DND-41 (cell line): ENCODE measurements at regions not wholly inside any gene's neighbourhood (a gene's known extent, or its start where the extent isn't known, plus 50 kb on each side); places are given as distances from the start of the nearest gene placed in this dataset.

ENCODE experiments used
- ATAC-seq: fragments of 200-7000 bp; cut with Tn5 transposase; 3 replicates; pipeline ENCODE4 v1.9.1; 2021; ENCODE audit warnings: low read depth; ENCODE audit not compliant: insufficient read depth
- DNase-seq: peaks from one replicate; pipeline ENCODE4 v3.0.0-alpha.2; 2020
- H2AFZ ChIP-seq: 2 replicates; pipeline ENCODE4 v1.6.0; 2012; ENCODE audit warnings: low read depth, low read length
- H3K27ac ChIP-seq: 2 replicates; pipeline ENCODE4 v1.5.1; 2012; ENCODE audit warnings: low read length, inconsistent platforms
- H3K27me3 ChIP-seq: fragments of 200-600 bp; sonication (generic); 2 replicates; pipeline ENCODE4 v1.6.0; 2012; ENCODE audit warnings: low read length, mild to moderate bottlenecking, inconsistent platforms; ENCODE audit not compliant: insufficient read depth, poor library complexity
- H3K36me3 ChIP-seq: 2 replicates; pipeline ENCODE4 v1.5.1; 2012; ENCODE audit warnings: low read length, inconsistent platforms; ENCODE audit not compliant: insufficient read depth
- H3K4me1 ChIP-seq: 2 replicates; pipeline ENCODE4 v1.5.1; 2012; ENCODE audit warnings: mild to moderate bottlenecking, low read length; ENCODE audit not compliant: insufficient read depth
- H3K4me2 ChIP-seq: 2 replicates; pipeline ENCODE4 v1.6.0; 2012; ENCODE audit warnings: mild to moderate bottlenecking, moderate library complexity, low read length, inconsistent platforms; ENCODE audit not compliant: insufficient read depth
- H3K4me3 ChIP-seq, 2 experiments: fragments of 200-600 bp in 1 of 2; shearing (Covaris generic) in 1 of 2; 2 replicates each; pipeline ENCODE4 v1.5.1; 2012 to 2016; ENCODE audit warnings: inconsistent platforms in 2 of 2, low read length in 2 of 2, mild to moderate bottlenecking in 2 of 2, low read depth in 1 of 2, moderate library complexity in 1 of 2
- H3K79me2 ChIP-seq: 2 replicates; pipeline ENCODE4 v1.6.0; 2012; ENCODE audit warnings: low read length, inconsistent platforms; ENCODE audit not compliant: insufficient read depth
- H3K9ac ChIP-seq: 2 replicates; pipeline ENCODE4 v1.6.0; 2012; ENCODE audit warnings: low read depth, mild to moderate bottlenecking, inconsistent platforms, low read length, moderate library complexity
- H3K9me3 ChIP-seq: 2 replicates; pipeline ENCODE4 v1.5.1; 2012; ENCODE audit warnings: low read length, moderate library complexity, mild to moderate bottlenecking, inconsistent platforms; ENCODE audit not compliant: insufficient read depth, severe bottlenecking
- H4K20me1 ChIP-seq: 2 replicates; pipeline ENCODE4 v1.6.0; 2012; ENCODE audit warnings: low read length; ENCODE audit not compliant: insufficient read depth
- EZH2 ChIP-seq: IDR thresholded peaks from 3 replicates; pipeline ENCODE4 v1.6.1; 2012; ENCODE audit warnings: borderline replicate concordance, low read depth, mild to moderate bottlenecking, moderate library complexity, low read length, inconsistent platforms; ENCODE audit not compliant: severe bottlenecking
- TF ChIP-seq, protein P1 (sequence below): IDR thresholded peaks from 2 replicates; pipeline ENCODE4 v1.5.1; 2012; ENCODE audit warnings: borderline replicate concordance, low read length, moderate library complexity, mild to moderate bottlenecking; ENCODE audit not compliant: poor library complexity, severe bottlenecking; ENCODE audit errors: extremely low read depth

DNA sequence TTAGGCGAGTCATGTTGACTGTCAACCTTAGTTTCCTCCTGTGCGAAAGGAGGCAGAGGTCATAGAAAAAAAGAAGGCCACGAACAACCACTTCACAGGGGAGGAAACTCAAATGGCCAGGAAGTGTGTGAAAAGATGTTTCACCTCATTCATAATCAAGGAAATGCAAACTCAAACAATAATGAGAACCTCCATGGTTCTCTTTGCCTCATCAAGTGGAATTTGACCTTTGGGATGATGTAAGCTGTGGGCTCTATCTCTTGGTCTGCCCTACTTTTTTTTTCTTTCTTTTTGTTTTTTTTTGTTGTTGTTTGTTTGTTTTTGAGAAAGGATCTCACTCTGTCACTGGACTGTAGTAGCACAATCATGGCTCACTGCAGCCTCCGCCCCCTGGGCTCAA, 55.9 kb upstream of the GRHL3 start:
- no peak for TF ChIP-seq EZH2
- TF ChIP-seq, protein P1, sequence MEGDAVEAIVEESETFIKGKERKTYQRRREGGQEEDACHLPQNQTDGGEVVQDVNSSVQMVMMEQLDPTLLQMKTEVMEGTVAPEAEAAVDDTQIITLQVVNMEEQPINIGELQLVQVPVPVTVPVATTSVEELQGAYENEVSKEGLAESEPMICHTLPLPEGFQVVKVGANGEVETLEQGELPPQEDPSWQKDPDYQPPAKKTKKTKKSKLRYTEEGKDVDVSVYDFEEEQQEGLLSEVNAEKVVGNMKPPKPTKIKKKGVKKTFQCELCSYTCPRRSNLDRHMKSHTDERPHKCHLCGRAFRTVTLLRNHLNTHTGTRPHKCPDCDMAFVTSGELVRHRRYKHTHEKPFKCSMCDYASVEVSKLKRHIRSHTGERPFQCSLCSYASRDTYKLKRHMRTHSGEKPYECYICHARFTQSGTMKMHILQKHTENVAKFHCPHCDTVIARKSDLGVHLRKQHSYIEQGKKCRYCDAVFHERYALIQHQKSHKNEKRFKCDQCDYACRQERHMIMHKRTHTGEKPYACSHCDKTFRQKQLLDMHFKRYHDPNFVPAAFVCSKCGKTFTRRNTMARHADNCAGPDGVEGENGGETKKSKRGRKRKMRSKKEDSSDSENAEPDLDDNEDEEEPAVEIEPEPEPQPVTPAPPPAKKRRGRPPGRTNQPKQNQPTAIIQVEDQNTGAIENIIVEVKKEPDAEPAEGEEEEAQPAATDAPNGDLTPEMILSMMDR = no peak

DNA sequence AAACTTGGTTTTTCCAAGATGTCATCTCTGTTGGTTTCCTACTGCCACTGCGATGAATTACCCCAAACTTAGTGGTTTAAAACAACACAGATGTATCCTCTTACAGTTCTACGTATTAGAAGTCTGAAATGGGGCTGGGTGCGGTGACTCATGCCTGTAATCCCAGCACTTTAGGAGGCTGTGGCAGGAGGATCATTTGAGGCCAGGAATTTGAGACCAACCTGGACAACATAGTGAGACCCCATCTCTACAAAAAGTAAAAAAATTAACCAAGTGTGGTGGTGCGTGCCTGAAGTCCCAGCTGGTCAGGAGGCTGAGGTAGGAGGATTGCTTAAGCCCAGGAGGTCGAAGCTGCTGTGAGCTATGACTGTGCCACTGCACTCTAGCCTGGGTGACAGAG, 57.2 kb upstream of the GRHL3 start:
- H3K36me3 ChIP-seq = no peaks in the 10 kb centered on the region
- no peaks in the 10 kb centered on the region for H3K79me2 ChIP-seq
- no peaks in the 10 kb centered on the region for H3K9me3 ChIP-seq
- H3K4me3 ChIP-seq = no peak overlapping the region
- H4K20me1 ChIP-seq = no peaks in the 10 kb centered on the region
- TF ChIP-seq, protein P1 = no peak
- no peak for TF ChIP-seq EZH2
- H3K4me2 ChIP-seq = no peak overlapping the region
- DNase-seq (no peak), ATAC-seq (no peak)
- H3K27ac ChIP-seq = no peak overlapping the region
- no peak overlapping the region for H3K9ac ChIP-seq
- peaks cover 13% of the 10 kb centered on the region for H3K27me3 ChIP-seq
- H3K4me1 ChIP-seq = no peaks in the 10 kb centered on the region
- no peak overlapping the region for H2AFZ ChIP-seq

More for the DNA sequence above, 55.9 kb upstream of the GRHL3 start:
- peaks cover 13% of the 10 kb centered on the region for H3K27me3 ChIP-seq
- no peaks in the 10 kb centered on the region for H4K20me1 ChIP-seq
- no peak overlapping the region for H2AFZ ChIP-seq
- no peak overlapping the region for H3K4me3 ChIP-seq
- no peaks in the 10 kb centered on the region for H3K79me2 ChIP-seq
- H3K4me1 ChIP-seq = no peaks in the 10 kb centered on the region
- H3K9ac ChIP-seq = no peak overlapping the region
- no peak overlapping the region for H3K27ac ChIP-seq
- ATAC-seq (no peak), DNase-seq (no peak)
- no peaks in the 10 kb centered on the region for H3K36me3 ChIP-seq
- no peaks in the 10 kb centered on the region for H3K9me3 ChIP-seq
- no peak overlapping the region for H3K4me2 ChIP-seq

DNA sequence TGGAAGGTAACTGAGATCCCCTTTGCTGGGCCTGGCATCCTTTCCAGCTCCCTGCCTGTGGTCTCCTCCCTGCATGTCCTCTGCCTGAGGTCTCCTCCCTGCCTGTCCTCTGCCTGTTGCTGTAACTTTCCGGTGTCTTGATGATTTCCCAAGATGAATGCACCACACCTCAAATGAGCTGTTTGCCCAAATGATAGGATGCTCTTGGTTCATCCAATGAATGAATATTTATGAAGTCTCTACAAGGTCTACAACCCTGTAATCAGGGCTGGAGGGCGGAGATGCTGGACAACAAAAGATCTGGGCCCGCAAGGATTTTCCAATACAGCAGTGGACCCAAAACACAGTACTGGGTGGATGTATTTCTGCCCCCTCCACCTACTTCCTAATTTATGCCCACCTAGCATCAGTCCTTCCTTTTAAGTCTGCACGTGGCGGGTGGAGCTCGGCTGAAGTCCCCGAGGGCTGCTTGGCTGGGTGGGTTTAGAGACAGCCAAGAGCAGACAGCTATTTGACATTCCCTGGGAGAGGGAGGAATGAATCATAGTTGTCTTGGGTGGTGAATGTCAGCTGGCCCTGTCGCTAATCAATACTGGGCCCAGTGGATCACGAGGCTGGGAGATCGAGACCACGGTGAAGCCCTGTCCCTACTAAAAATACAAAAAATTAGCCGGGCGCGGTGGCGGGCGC, 60.3 kb upstream of the GRHL3 start:
- H3K27ac ChIP-seq = no peak overlapping the region
- H3K4me2 ChIP-seq = no peak overlapping the region
- no peaks in the 10 kb centered on the region for H3K9me3 ChIP-seq
- H3K4me1 ChIP-seq = no peaks in the 10 kb centered on the region
- no peak overlapping the region for H3K4me3 ChIP-seq
- H3K36me3 ChIP-seq = no peaks in the 10 kb centered on the region
- no peak for TF ChIP-seq EZH2
- TF ChIP-seq, protein P1 = no peak
- peaks cover 10% of the 10 kb centered on the region for H3K27me3 ChIP-seq
- no peaks in the 10 kb centered on the region for H3K79me2 ChIP-seq
- H4K20me1 ChIP-seq = no peaks in the 10 kb centered on the region
- no peak overlapping the region for H3K9ac ChIP-seq
- DNase-seq = no peak
- no peak overlapping the region for H2AFZ ChIP-seq
- no peak for ATAC-seq
